CD4-positive, alpha-beta memory T cell (primary cell): ENCODE measurements at regions not wholly inside any gene's neighbourhood (a gene's known extent, or its start where the extent isn't known, plus 50 kb on each side); places are given as distances from the start of the nearest gene placed in this dataset.

Experiments
- CTCF ChIA-PET: fragments of 350-600 bp; sonication (Branson Sonifier 250); formaldehyde crosslinking; loops from one replicate; lab custom pipeline; 2021; ENCODE audit warnings: inconsistent platforms; ENCODE audit not compliant: partially characterized antibody; lab: Charles Lee
- POLR2A ChIA-PET: fragments of 350-600 bp; sonication (Branson Sonifier 250); formaldehyde crosslinking; loops from one replicate; lab custom pipeline; 2021; ENCODE audit not compliant: partially characterized antibody; lab: Charles Lee
- DNase-seq, 5 donors: peaks; one replicate each; pipeline versions ENCODE4 v3.0.0 to v3.0.0-alpha.2; 2020 to 2022; ENCODE audit warnings: mixed read lengths in 1 of 5
- H3K27ac ChIP-seq: one replicate; pipeline ENCODE4 v1.7.0; 2013; ENCODE audit warnings: low read depth, low read length
- H3K27me3 ChIP-seq: 2 replicates; pipeline ENCODE4 v1.7.0; 2013; ENCODE audit warnings: mild to moderate bottlenecking, low read length, moderate library complexity; ENCODE audit not compliant: insufficient read depth
- H3K36me3 ChIP-seq: 2 replicates; pipeline ENCODE4 v1.7.0; 2013; ENCODE audit warnings: mild to moderate bottlenecking, low read length, moderate library complexity; ENCODE audit not compliant: insufficient read depth
- H3K4me1 ChIP-seq: 2 replicates; pipeline ENCODE4 v1.7.0; 2013; ENCODE audit warnings: mild to moderate bottlenecking, low read length, moderate library complexity; ENCODE audit not compliant: insufficient read depth
- H3K4me3 ChIP-seq, 2 donors: one replicate each; pipeline ENCODE4 v1.7.0; 2013; ENCODE audit warnings: low read length in 2 of 2, mild to moderate bottlenecking in 1 of 2
- H3K9me3 ChIP-seq, 2 donors: one replicate each; pipeline ENCODE4 v1.7.0; 2013; ENCODE audit warnings: low read length in 2 of 2, control low read depth in 1 of 2; ENCODE audit not compliant: control insufficient read depth in 1 of 2
- H3K27ac Mint-ChIP-seq, 7 donors: one replicate each; pipeline ENCODE4 v1.8.0; 2020 to 2021; ENCODE audit warnings: mixed read lengths in 7 of 7, mild to moderate bottlenecking in 6 of 7, inconsistent platforms in 3 of 7, moderate library complexity in 3 of 7
- H3K27me3 Mint-ChIP-seq, 2 donors: one replicate each; pipeline ENCODE4 v1.8.0; 2020 to 2021; ENCODE audit warnings: mixed read lengths in 2 of 2
- H3K36me3 Mint-ChIP-seq, 2 donors: one replicate each; pipeline ENCODE4 v1.8.0; 2020 to 2021; ENCODE audit warnings: mixed read lengths in 2 of 2, inconsistent platforms in 1 of 2, mild to moderate bottlenecking in 1 of 2
- H3K4me1 Mint-ChIP-seq, 4 donors: one replicate each; pipeline ENCODE4 v1.8.0; 2020 to 2021; ENCODE audit warnings: mixed read lengths in 4 of 4, mild to moderate bottlenecking in 1 of 4
- H3K4me3 Mint-ChIP-seq, 8 donors: one replicate each; pipeline ENCODE4 v1.8.0; 2020 to 2021; ENCODE audit warnings: mixed read lengths in 8 of 8, mild to moderate bottlenecking in 7 of 8, moderate library complexity in 6 of 8, inconsistent platforms in 3 of 8
- H3K9me3 Mint-ChIP-seq, 8 donors: one replicate each; pipeline ENCODE4 v1.8.0; 2020 to 2021; ENCODE audit warnings: mixed read lengths in 8 of 8, mild to moderate bottlenecking in 5 of 8, inconsistent platforms in 3 of 8, moderate library complexity in 1 of 8
- intact Hi-C: fragments of 100-400 bp; cut with micrococcal nuclease; formaldehyde crosslinking; loops from one replicate; pipeline ENCODE4 v1.15.1; 2023

DNA sequence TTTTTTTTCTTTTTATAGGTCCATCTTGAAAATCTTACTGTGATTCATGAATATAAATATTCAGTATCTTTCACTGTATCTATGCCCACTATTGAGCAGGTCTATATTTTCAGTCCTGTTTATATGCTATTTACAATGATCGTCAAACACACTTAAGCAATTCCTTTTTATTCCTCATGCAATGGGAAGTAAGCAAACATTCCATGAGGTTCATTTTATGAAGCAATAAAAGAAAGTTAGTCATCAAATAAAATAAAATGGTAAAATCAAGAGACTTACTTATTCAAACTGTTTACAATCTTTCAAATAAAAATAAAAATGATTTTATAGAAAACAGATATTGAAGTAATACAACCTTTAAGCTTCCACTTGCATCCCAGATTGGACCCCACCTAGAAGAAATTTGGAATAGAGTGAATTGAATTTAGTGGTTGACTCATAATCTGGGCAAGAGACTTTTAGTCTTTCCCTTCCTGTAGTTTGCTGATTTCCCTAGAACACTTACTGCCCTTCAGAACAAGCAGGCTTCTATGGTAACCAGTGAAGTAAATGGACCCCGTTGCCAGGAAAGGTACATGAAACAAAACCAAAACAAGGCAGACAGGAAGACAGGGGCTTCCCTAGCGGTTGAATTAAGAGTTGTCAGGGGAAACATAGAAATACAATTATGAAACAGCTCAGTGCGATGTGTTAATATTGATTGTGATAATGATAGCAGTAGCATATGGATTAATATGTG lies 241.0 kb upstream of the ATP2B1 start:
- DNase-seq = peak; percentile 87 to 94 (median 90)
- Mint-ChIP-seq H3K9me3 (no peaks in the 10 kb centered on the region), H3K27ac (peak overlapping the region; percentile 74 to 98 (median 93)), H3K36me3 (no peaks in the 10 kb centered on the region), H3K27me3 (no peaks in the 10 kb centered on the region), H3K4me1 (peaks cover 49 to 64% (median 58%) of the 10 kb centered on the region in 4 donors), H3K4me3 (peak overlapping the region; percentile 11 to 77 (median 59))
- Histone ChIP-seq H3K27ac (peak overlapping the region; percentile 83), H3K9me3 (no peaks in the 10 kb centered on the region), H3K4me1 (peaks cover 53% of the 10 kb centered on the region), H3K36me3 (no peaks in the 10 kb centered on the region), H3K4me3 (no peak overlapping the region), H3K27me3 (no peaks in the 10 kb centered on the region)
- intact Hi-C loops = loop anchor here (1.0 to 5.0 kb wide), 6 partner anchors 43 to 597 kb away; partner anchors contain the start of gene DUSP6
- CTCF ChIA-PET = interaction anchor here (0.7 to 3.5 kb wide), 15 partner anchors 25 to 425 kb away, joined by 3 to 27 read pairs (median 3); partner anchors contain the start of genes ATP2B1, GALNT4 and POC1B
- POLR2A ChIA-PET = interaction anchor here (0.6 to 6.5 kb wide), 17 partner anchors 8 to 251 kb away, joined by 3 to 104 read pairs (median 5); partner anchors contain the start of gene ATP2B1

DNA sequence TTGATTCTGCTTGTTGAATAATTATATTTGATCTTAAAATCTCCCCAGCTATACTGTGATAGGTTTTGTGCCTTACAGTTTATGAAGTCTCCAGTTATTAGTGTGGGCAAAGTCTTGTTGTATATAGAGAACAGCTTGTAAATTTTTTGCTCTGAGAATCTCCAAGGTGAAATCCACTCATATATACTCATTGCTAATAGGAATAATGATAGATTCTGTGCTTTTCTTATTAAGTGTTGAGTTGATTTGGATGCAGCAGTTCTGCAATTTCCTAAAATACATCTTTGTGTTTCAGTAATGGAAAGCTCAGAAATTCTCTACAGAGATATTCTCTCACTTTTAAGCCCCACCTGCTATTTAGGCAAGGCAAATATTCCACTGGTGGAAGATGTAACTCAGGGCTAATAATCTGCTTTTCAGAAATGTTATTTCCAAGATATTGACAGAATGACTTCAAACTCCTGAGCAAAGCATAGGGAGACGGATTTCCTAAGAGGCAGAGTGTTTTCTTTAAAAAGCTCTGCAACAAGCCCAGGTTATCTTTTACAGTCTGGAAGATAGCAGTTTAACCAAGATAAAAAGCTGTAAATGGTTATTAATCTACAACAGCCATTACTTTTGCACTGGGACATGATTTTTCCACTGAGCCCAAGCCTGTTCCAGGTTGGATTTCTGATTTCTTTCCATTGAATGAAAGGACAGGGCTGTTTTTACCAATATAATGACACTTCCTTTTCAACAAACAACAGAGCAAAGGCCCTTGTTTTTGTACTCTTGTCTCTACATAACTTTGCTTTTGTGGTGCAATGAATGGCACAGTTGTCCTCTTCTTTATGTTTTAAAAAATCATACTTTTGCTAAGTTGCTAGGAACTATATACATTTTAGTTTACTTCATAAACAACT lies 239.9 kb upstream of the ATP2B1 start:
- Histone ChIP-seq H3K36me3 (no peaks in the 10 kb centered on the region), H3K27ac (peak overlapping the region; percentile 83), H3K4me1 (peaks cover 59% of the 10 kb centered on the region), H3K4me3 (no peak overlapping the region), H3K9me3 (no peaks in the 10 kb centered on the region), H3K27me3 (no peaks in the 10 kb centered on the region)
- H3K36me3 Mint-ChIP-seq = no peaks in the 10 kb centered on the region
- ChIA-PET CTCF (interaction anchor here (1.0 to 1.7 kb wide), 4 partner anchors 30 to 74 kb away, joined by 3 to 4 read pairs (median 4); no protein-coding TSS in a partner anchor), POLR2A (interaction anchor here (0.9 to 6.5 kb wide), 6 partner anchors 11 to 241 kb away, joined by 3 to 104 read pairs (median 7); partner anchors contain the start of gene ATP2B1)
- intact Hi-C loops = loop anchor here (2.0 kb wide), 2 partner anchors 68 to 596 kb away; partner anchors contain the start of gene DUSP6
- H3K9me3 Mint-ChIP-seq = peaks cover 0 to 2% (median 0%) of the 10 kb centered on the region in 8 donors
- peak overlapping the region in 4 of 8 donors; percentile 12 to 71 (median 64) for H3K4me3 Mint-ChIP-seq
- H3K4me1 Mint-ChIP-seq = peaks cover 54 to 71% (median 62%) of the 10 kb centered on the region in 4 donors
- H3K27me3 Mint-ChIP-seq = no peaks in the 10 kb centered on the region
- DNase-seq = no peak
- peak overlapping the region; percentile 63 to 98 (median 92) for H3K27ac Mint-ChIP-seq

DNA sequence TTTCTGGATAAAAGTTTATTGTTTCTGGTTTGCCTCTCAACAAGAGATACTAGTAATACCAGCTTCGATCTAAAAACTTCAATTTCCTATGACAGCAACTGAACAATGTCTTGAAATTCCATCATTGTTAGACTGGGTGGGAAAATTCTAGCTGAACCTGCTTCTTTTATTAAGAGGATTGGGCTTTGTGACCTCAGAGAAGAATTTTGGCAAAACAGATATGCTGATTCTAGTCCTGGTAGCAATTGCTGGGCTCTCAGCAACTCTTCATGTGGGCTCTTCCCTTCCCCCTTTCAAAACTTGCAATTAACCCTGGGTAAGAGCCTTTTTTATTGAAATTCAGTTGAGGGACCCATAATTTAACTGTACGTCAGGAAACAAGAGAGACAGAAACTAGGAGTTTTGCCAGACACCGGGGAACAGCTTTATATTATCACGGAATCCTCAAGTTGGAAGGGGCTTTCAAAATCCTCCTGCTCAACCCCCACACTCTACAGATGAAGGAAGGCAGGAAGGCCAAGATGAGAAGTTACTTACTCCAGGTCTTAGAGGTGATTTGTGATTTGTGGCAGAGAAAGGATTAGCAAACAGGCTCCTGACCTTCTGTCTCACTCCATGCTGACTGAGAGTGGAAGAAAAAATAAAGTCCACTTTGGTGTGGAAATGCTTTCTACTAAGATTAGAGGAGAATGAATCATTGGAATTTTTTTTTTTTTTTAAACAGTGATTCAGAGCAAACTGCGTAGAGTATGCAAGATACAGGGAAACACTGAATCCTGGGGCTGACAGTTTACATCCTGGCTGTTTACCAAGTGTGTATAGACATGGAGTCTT lies 239.0 kb upstream of the ATP2B1 start:
- peaks cover 67% of the 10 kb centered on the region for H3K4me1 ChIP-seq
- H3K27ac Mint-ChIP-seq = peak overlapping the region; percentile 63 to 98 (median 92)
- POLR2A ChIA-PET = interaction anchor here (0.8 to 6.5 kb wide), 5 partner anchors 10 to 240 kb away, joined by 3 to 104 read pairs (median 9); partner anchors contain the start of gene ATP2B1

DNA sequence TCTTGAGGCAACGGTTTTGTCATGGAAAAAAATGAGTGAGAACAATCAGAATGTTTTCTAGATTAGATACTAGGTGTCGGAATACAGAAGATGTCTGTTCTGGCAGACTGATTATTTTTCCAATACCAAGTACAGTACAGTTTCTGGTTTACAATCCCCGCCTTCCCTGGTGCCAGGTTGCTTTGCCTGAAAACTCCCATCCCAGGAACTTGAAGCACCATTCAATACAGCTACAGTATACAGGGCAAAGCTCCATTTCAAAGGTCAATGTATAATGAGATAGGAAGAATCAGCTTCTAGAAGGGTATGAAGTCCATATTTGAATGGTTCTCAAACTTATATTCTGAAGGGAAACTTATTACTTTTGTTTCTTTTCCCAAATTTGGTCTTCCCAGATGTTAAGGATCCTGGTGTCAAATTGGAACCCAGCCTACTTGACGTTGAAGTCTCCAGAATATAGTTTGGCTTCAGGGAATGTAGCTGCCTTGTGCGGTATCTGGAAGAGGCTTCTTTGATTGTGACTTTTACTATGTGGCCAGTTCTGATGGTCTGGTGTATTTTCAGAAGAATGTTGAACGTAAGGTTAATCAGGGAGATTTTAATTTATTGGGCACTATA lies 238.0 kb upstream of the ATP2B1 start:
- POLR2A ChIA-PET = interaction anchor here (0.8 to 6.5 kb wide), 3 partner anchors 66 to 239 kb away, joined by 5 to 104 read pairs (median 99); partner anchors contain the start of gene ATP2B1
- peak overlapping the region in 6 of 7 donors; percentile 4 to 97 (median 68) for H3K27ac Mint-ChIP-seq
- H3K4me3 ChIP-seq = no peak overlapping the region
- H3K36me3 ChIP-seq = no peaks in the 10 kb centered on the region
- intact Hi-C loops = no loop called here
- H3K4me1 Mint-ChIP-seq = peaks cover 60 to 80% (median 69%) of the 10 kb centered on the region in 4 donors
- H3K27me3 ChIP-seq = no peaks in the 10 kb centered on the region
- no peaks in the 10 kb centered on the region for H3K9me3 ChIP-seq
- peaks cover 65% of the 10 kb centered on the region for H3K4me1 ChIP-seq
- CTCF ChIA-PET = interaction anchor here (1.2 kb wide), 2 partner anchors 67 to 403 kb away, joined by 3 to 5 read pairs; no protein-coding TSS in a partner anchor
- peaks cover 0 to 2% (median 0%) of the 10 kb centered on the region in 8 donors for H3K9me3 Mint-ChIP-seq
- no peaks in the 10 kb centered on the region for H3K36me3 Mint-ChIP-seq
- no peak overlapping the region for H3K27ac ChIP-seq
- H3K27me3 Mint-ChIP-seq = no peaks in the 10 kb centered on the region
- no peak for DNase-seq
- H3K4me3 Mint-ChIP-seq = peak overlapping the region in 1 of 8 donors; percentile 2

More for the DNA sequence above, 239.0 kb upstream of the ATP2B1 start:
- Histone ChIP-seq H3K27me3 (no peaks in the 10 kb centered on the region), H3K36me3 (no peaks in the 10 kb centered on the region), H3K9me3 (no peaks in the 10 kb centered on the region), H3K4me3 (no peak overlapping the region), H3K27ac (peak overlapping the region; percentile 11)
- Mint-ChIP-seq H3K4me1 (peaks cover 60 to 77% (median 69%) of the 10 kb centered on the region in 4 donors), H3K27me3 (no peaks in the 10 kb centered on the region), H3K9me3 (peaks cover 0 to 2% (median 0%) of the 10 kb centered on the region in 8 donors), H3K36me3 (no peaks in the 10 kb centered on the region), H3K4me3 (peak overlapping the region in 2 of 8 donors; percentile 30 to 44)
- intact Hi-C loops = loop anchor here (2.0 kb wide), 2 partner anchors 67 to 595 kb away; partner anchors contain the start of gene DUSP6
- no peak for DNase-seq
- CTCF ChIA-PET = interaction anchor here (0.8 to 1.7 kb wide), 7 partner anchors 29 to 404 kb away, joined by 3 to 5 read pairs (median 4); no protein-coding TSS in a partner anchor

DNA sequence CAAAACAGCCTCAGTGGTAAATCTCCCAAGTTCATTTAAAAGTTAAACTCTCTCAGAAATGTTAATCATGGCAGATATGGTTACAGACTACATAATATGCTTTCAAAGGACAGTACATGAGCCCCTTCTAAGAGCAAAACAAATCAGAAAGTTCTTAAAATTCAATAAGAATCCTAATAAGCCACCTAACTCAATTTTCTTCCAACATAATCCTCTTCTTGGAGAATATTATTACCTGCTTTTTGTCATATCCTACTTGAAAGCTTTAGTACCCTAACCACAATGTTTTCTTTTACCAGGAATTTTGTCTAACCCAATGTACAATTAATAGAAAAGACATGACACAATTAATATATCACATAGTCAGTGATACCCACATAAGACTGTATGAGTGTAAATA lies 236.5 kb upstream of the ATP2B1 start:
- no peak for DNase-seq
- Histone ChIP-seq H3K36me3 (no peaks in the 10 kb centered on the region), H3K9me3 (no peaks in the 10 kb centered on the region), H3K4me3 (no peak overlapping the region), H3K27me3 (no peaks in the 10 kb centered on the region), H3K27ac (no peak overlapping the region), H3K4me1 (peaks cover 55% of the 10 kb centered on the region)
- Mint-ChIP-seq H3K27me3 (no peaks in the 10 kb centered on the region), H3K9me3 (peaks cover 0 to 5% (median 0%) of the 10 kb centered on the region in 8 donors), H3K27ac (peak overlapping the region in 3 of 7 donors; percentile 53 to 70 (median 67)), H3K4me1 (peaks cover 51 to 74% (median 63%) of the 10 kb centered on the region in 4 donors), H3K4me3 (no peak overlapping the region), H3K36me3 (no peaks in the 10 kb centered on the region)
- POLR2A ChIA-PET = interaction anchor here (4.7 kb wide), 1 partner anchor 81 kb away, joined by 32 read pairs; no protein-coding TSS in a partner anchor
- intact Hi-C loops = no loop called here
- CTCF ChIA-PET = no interaction called here
